Eye (tissue), 1 donor: ENCODE measurements at regions not wholly inside any gene's neighbourhood (a gene's known extent, or its start where the extent isn't known, plus 50 kb on each side); places are given as distances from the start of the nearest gene placed in this dataset.
"Not testable (repeated sequence)": the region's sequence is repeated elsewhere in the genome, so short reads cannot be mapped to it uniquely, and the experiment has no call there.

Source experiments
- DNase-seq: peaks from one replicate; pipeline ENCODE4 v3.0.0-alpha.2; 2015

DNA sequence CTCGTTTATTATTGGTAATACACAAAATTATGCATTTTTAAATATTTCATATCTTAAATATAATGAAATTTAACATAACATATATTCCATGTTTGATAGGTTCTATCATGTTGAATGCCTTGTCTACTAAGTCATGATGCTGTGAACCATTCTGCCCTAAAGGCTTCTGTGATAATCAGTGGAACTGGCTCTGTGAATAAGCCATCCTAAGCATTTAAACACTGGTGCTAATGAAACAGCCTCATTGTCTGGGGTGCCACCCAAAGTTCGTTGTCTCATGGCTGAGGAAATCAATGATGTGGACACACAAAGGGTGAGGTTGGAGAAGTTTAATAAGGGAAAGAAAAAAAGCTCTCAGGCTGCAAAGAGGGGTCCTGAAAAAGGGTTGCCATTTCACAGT lies 264.7 kb upstream of the ZRANB2 start:
- DNase-seq = no peak

DNA sequence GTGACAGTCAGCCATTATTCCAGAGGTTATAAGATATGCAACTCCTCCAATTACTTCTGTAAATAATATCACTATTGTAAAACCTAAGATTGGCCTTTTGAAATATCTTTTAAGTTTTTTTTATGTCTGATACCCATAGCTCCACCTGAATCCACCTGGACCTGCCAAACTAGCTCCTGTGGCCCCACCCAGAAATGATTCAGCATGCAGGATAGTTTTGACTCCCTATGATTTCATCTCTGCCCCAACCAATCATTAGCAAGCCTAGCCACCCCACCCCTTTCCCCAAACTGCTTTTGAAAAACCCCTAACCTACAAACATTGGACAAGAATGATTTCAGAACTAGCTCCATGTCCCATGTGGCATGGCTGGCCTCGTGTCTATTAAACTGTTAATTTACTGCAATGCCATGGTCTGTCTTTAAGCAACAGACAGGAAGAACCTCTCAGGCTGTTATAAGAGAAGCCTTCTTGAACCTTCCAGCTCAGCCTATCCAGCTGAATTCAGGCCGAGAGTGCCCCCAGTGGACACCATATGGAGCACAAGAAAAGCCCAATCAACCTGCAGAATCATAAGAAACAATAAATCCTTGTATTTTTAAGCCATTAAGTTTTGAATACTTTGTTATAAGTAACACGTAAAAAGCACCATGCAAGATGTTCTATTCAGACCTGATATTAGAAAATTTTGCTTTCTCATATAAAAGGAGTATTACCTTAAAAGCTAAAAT lies 263.0 kb upstream of the ZRANB2 start:
- no peak for DNase-seq

DNA sequence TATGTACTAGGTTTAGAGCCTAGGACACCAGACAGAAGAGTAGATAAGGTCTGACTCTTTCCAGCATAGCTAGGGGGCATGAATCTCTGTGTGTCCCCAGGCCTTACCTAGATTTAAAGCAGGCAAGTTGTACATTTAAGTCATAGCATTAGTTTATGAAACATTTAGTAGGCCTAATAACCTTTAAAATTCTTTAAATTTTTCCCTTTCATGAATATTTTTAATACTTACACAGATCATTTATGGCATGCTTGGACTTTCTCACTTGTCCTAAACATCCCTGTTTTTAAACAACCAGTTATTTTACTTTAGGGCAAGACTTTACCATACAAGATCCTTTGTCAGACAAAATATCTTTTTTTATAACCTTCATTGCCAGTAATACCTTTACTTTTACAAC lies 258.4 kb upstream of the ZRANB2 start:
- peak; percentile 1 for DNase-seq

DNA sequence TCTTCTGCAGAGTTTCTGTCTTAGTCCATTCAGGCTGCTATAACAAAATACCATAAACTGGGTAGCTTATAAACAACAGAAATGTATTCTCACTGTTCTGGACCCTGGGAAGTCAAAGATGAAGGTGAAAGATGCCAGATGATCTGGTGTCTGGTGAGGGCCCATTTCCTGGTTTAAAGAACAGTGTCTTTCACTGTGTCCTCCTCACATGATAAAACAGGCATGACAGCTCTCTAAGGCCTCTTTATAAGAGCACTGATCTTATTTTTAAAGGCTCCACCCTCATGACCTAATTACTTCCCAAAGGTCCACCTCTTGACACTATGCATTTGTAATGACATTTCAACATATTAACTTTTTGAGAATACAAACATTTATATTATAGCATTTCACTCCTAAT lies 250.2 kb upstream of the ZRANB2 start:
- DNase-seq = no peak

- no peak for DNase-seq
These were observed 243.9 kb upstream of the ZRANB2 start for GRCh38 chr1:71324671-71325267.

DNA sequence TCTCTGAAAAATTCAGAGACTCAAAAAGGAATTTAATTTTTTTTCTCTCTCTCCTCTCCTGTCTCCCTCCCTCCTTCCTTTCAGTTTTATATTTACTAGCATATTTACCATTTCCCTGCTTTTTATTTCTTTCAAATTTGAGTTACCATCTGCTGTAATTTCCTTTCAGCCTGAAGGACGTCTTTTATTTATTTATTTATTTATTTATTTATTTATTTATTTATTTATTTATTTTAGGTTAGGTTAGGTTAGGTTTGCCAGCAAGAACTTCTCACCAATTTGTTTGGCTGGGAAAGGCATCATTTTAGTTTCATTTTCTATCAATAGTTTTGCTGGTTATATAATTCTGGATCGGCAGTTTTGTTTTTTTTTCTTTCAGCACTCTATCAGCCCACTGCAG lies 231.7 kb upstream of the ZRANB2 start:
- DNase-seq = no peak

- DNase-seq = peak; percentile 2
These were observed 230.5 kb upstream of the ZRANB2 start for GRCh38 chr1:71311376-71311775.

DNA sequence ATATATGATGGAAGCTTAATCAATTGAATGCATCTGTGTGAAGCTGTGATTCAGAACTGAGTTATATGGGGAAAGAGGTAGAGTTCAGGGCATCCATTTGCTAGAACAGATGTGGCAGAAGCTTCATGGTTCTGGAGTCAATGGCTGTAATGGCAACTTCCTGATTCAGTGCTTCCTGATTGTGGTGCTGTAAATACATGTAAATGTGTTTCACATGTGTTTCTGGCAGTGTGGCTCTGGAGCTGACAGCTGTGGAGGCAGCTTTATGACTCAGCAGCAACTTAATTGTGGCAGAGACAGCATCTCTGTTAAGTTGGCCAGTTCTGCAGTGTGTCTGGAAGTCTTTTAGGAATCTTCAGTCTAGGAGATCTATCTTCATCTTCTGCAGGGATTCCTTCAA lies 226.6 kb upstream of the ZRANB2 start:
- peak; percentile 2 for DNase-seq

DNA sequence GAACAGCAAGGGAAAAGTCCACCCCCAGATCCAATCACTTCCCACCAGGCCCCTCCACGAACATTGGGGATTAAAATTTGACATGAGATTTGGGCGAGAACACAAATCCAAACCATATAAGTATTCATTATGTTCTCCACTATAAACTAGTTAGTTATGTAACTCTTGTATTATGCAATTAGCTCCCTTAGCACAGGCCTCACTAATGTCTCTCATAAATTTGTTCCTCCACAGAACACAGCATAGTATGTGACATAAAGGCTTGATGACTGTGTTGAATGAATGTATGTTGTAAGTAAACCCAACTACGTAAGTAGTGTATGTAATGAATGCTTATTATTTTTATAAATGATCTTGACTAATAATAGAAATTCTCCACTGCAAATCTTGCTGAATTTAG lies 223.3 kb upstream of the ZRANB2 start:
- DNase-seq = no peak

DNA sequence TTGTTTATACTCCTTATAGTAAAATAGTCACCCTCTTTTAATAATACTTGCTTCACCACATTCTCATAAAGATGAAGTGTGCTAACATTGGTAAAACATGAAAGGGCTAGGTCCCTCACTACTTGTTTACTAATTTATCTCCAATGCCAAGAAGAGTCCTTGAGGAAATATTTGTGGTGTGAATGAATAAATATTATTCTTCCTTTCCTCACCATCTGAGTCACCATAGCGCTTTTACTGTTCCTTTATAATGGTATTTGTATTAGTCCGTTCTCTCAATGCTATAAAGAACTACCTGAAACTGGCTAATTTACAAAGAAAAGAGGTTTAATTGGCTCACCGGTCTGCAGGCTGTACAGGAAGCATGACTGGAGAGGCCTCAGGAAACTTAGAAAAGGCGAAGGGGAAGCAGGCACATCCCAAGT lies 222.8 kb upstream of the ZRANB2 start:
- no peak for DNase-seq

GRCh38 chr1:71298633-71299032 lies 217.8 kb upstream of the ZRANB2 start:
- no peak for DNase-seq

DNA sequence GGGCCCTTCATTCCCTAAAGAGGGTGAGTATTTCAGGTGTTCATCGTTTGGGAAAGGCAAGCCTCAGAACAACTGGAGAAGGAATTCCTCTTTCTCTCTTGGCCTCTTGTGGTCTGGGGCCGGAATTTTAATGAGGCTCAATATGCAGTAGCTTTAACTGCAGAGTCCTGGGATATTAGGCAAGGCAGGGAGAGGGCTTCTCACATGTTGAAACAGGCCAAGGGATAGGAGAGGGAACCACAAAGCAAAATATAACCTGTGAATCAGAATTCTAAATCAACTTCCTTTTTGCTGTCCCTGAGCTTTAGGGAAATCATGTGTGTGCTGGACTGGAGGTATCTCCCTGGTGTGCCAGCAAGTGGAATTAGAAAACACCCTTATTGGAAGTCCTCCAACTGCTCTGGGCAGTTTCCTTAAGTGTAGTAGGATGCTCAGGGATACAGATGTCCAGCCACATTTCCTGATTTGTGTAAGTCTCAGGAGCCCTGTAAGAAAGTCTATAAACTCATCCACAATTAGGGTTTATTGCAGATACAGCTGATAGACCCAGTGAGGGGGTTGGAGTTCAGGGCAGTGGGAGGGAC lies 215.8 kb upstream of the ZRANB2 start:
- DNase-seq = no peak

DNA sequence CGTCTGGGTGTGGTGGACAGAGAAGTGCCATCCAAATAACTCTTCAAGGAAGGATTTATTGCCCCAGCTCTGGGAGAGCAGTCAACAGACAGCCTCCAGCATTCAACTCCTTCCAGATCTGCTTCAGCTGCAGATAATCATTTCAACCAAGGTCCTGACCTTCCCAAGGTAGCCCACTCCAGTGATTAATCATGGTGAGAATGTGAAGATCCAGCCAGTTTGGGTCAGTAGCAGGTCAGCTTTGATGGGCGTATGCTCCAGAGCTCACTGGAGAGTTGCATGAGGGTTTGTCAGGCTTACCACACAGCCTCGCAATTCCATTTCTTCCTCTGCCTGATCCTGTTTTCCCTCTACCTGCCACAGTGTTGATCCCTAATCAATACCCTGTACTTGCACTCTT lies 214.5 kb upstream of the ZRANB2 start:
- no peak for DNase-seq

- no peak for DNase-seq
These were observed 213.3 kb upstream of the ZRANB2 start for GRCh38 chr1:71294178-71294577.

DNA sequence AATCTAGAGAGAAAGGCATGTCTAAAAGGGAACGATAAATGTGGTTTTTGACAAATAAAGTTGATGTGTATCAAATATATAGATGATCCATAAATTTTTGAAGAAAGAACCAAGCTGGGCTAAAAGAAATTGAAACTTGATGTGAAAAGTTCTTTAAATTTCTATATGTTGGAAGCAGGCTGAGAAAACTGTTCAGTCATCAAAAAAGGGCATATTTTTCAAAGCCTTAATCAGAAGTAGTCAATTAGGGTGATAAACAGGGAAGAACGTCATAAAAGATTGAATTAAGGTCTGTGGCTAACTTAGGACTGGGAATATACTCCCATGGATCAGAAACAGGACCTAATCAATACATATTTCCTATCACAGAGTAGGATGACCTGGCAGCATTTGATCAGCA lies 211.4 kb upstream of the ZRANB2 start:
- no peak for DNase-seq

- DNase-seq = not testable (repeated sequence)
These were observed 209.8 kb upstream of the ZRANB2 start for GRCh38 chr1:71290506-71291237.

- no peak for DNase-seq
These were observed 204.7 kb upstream of the ZRANB2 start for GRCh38 chr1:71285529-71285928.

- DNase-seq = no peak
These were observed 195.6 kb upstream of the ZRANB2 start for GRCh38 chr1:71276466-71276865.

DNA sequence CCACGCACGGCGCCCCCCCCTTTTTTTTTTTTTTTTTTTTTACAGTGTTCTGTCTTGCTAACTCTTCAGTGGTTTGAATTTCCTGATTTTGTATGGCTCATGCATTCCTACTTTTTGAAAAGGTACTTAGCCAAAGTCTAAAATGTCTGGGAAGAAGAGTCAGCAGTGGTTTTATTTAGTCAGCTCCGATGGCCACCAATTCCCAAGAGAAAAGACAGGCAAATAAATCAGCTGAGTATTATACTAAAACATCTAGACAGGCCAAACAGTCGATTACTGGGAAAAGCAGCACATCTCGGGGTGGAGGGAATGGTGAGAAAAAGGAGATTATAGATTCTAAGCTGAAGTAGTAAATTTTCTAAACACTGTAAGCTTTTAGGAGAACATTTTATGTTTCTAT lies 192.5 kb upstream of the ZRANB2 start:
- peak; percentile 9 for DNase-seq

DNA sequence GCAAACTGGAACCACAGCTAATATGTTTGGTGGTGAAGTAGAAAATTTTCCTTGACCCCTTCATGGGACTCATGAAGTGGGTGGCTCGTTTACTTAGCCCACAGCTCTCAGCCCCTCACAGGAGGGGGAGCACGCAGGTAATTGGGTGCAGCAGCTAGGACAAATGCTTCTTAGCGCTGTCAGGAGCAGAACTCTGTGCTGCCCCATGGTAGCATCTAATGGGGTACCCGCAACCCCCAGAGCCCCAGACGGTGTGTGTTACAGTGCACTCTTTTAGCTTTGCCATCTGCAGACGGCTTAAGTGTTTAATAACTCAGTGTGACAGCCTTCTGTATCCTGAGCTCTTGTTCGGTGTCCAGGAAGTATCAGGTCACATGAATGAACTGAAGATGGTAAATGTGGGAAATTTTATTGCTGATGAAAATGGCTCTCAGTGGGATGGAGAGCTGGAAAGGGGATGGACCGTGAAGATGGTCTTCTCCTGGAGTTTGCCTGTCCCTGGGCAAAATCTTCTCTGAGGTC lies 189.6 kb upstream of the ZRANB2 start:
- DNase-seq = no peak

GRCh38 chr1:71269818-71270217 lies 189.0 kb upstream of the ZRANB2 start:
- no peak for DNase-seq

- no peak for DNase-seq
These were observed 188.3 kb upstream of the ZRANB2 start for GRCh38 chr1:71269179-71269578.

DNA sequence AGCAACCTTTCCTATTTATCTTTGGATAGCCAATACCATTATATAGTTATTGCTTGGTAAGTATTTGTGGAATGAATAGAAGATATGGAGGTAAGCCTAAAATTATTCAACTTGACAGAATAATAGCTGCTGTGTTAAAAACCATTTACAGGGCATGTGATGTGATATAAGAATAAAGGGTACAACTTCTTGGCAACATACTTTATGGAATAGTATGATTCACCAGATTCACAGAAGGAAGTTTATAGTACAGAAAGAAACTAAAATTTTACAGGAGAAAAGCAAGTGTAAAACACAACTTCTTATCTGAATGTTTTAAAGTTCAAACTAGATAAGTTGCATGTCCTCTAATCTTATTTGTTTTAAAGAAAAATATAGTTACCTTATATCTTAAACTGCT lies 186.4 kb upstream of the ZRANB2 start:
- no peak for DNase-seq

DNA sequence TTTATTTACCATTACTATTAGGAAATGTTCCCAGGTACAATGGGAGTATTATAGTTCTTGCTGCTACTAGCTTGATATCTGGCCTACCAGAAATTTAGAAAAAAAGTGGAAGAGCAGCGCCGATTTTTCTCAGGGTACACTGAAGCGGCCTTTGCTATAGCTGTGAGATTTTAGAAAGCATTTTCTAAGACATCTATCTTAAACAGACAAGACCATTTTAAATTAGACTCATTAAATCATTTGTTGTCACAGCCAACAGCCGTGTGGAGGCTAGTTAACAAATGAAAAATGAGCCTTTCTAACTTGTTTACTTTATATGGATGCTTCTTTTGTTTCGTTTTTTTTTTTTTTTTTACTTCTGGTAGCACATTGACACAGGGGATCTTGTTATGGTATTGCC lies 183.2 kb upstream of the ZRANB2 start:
- no peak for DNase-seq
